MM.1S (cell line): ENCODE measurements at regions not wholly inside any gene's neighbourhood (a gene's known extent, or its start where the extent isn't known, plus 50 kb on each side); places are given as distances from the start of the nearest gene placed in this dataset.

ENCODE experiments used
- DNase-seq: peaks from one replicate; pipeline ENCODE4 v3.0.0-alpha.2; 2015
- H2AFZ ChIP-seq: fragments of 300-600 bp; sonication (generic); 2 replicates; pipeline ENCODE4 v1.6.0; 2016; ENCODE audit warnings: antibody characterized with exemption, low read length
- H3F3A ChIP-seq: fragments of 300-600 bp; sonication (generic); 2 replicates; pipeline ENCODE4 v1.6.1; 2016; ENCODE audit warnings: mild to moderate bottlenecking, antibody characterized with exemption, low read length, moderate library complexity, mixed read lengths; ENCODE audit not compliant: insufficient read depth
- H3K27ac ChIP-seq: fragments of 300-600 bp; sonication (generic); 2 replicates; pipeline ENCODE4 v1.5.1; 2016; ENCODE audit warnings: mild to moderate bottlenecking, low read length
- H3K27me3 ChIP-seq: fragments of 300-600 bp; sonication (generic); replicated peaks from 2 replicates; pipeline ENCODE4 v1.6.0; 2016; ENCODE audit warnings: low read length; ENCODE audit not compliant: insufficient read depth
- H3K36me3 ChIP-seq: fragments of 300-600 bp; sonication (generic); replicated peaks from 2 replicates; pipeline ENCODE4 v1.6.1; 2016; ENCODE audit warnings: mild to moderate bottlenecking, low read length, mixed read lengths; ENCODE audit not compliant: insufficient read depth
- H3K4me1 ChIP-seq: fragments of 300-600 bp; sonication (generic); 2 replicates; pipeline ENCODE4 v1.6.1; 2016; ENCODE audit warnings: low read length, mixed read lengths
- H3K4me2 ChIP-seq: fragments of 300-600 bp; sonication (generic); 2 replicates; pipeline ENCODE4 v1.6.0; 2016; ENCODE audit warnings: low read depth, low read length
- H3K4me3 ChIP-seq: fragments of 300-600 bp; sonication (generic); 2 replicates; pipeline ENCODE4 v1.5.1; 2016; ENCODE audit warnings: low read length, mixed read lengths
- H3K79me2 ChIP-seq: fragments of 300-600 bp; sonication (generic); 2 replicates; pipeline ENCODE4 v1.6.1; 2016; ENCODE audit warnings: mixed run types, low read length, mixed read lengths
- H3K9ac ChIP-seq: fragments of 300-600 bp; sonication (generic); 2 replicates; pipeline ENCODE4 v1.6.1; 2016; ENCODE audit warnings: low read length, mixed read lengths
- H3K9me2 ChIP-seq: fragments of 300-600 bp; sonication (generic); replicated peaks from 2 replicates; pipeline ENCODE4 v1.6.1; 2016; ENCODE audit warnings: mild to moderate bottlenecking, low read length, mixed read lengths; ENCODE audit not compliant: insufficient read depth
- H3K9me3 ChIP-seq: fragments of 300-600 bp; sonication (generic); replicated peaks from 2 replicates; pipeline ENCODE4 v1.6.1; 2016; ENCODE audit warnings: mild to moderate bottlenecking, low read length, mixed read lengths; ENCODE audit not compliant: insufficient read depth
- H4K20me1 ChIP-seq: fragments of 300-600 bp; sonication (generic); 2 replicates; pipeline ENCODE4 v1.6.1; 2016; ENCODE audit warnings: mild to moderate bottlenecking, low read length, moderate library complexity, mixed read lengths; ENCODE audit not compliant: insufficient read depth
- EZH2 ChIP-seq: fragments of 300-600 bp; sonication (generic); optimal IDR thresholded peaks from 2 replicates; pipeline ENCODE3; 2017; ENCODE audit warnings: low read depth, mild to moderate bottlenecking, antibody characterized with exemption, low read length, mixed read lengths
- EZH2phosphoT487 ChIP-seq: fragments of 300-600 bp; sonication (generic); IDR thresholded peaks from 2 replicates; pipeline ENCODE4 v1.6.1; 2018; ENCODE audit warnings: antibody characterized with exemption, low read length
- TF ChIP-seq, protein P1 (sequence below): fragments of 300-600 bp; sonication (generic); IDR thresholded peaks from 2 replicates; pipeline ENCODE4 v1.5.1; 2016; ENCODE audit warnings: antibody characterized with exemption, low read length, mixed read lengths

DNA sequence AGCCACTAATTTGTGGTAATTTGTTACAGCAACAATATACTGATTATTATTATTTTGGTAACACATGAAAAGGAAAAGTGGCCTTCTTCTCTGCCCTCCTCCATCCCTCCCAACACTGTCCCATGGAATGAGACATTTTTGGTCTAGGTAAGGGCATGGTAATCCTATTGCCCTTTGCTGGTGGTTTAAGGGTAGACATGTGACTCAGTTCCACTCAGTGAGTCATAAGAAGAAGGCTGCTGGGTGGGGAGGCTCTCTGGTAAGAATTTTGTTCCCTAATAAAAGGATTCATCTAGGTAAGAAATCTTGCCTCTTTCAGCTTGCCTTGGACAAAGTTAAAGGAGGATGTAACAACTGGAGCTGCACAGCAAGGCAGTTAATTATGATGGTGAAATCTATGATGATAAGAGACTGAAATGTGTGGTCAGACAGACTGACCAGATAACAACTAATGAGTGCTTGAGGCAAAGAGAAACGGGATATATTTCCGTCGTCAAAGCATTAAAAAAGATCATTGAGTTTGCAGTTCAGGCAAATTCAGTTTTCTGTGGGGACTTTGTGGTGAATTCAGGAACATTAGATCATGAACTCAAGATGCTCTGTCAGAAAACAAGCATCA lies 232.0 kb upstream of the KCNK2 start:
- H3K4me3 ChIP-seq: no peak overlapping the region
- no peak overlapping the region for H2AFZ ChIP-seq
- H3K27me3 ChIP-seq: no peaks in the 10 kb centered on the region
- no peaks in the 10 kb centered on the region for H4K20me1 ChIP-seq
- no peak overlapping the region for H3K4me2 ChIP-seq
- H3K27ac ChIP-seq: no peak overlapping the region
- H3K9me3 ChIP-seq: no peaks in the 10 kb centered on the region
- H3K9ac ChIP-seq: no peak overlapping the region
- H3K79me2 ChIP-seq: no peaks in the 10 kb centered on the region
- DNase-seq: no peak
- TF ChIP-seq EZH2 (no peak), EZH2phosphoT487 (no peak)
- TF ChIP-seq, protein P1, sequence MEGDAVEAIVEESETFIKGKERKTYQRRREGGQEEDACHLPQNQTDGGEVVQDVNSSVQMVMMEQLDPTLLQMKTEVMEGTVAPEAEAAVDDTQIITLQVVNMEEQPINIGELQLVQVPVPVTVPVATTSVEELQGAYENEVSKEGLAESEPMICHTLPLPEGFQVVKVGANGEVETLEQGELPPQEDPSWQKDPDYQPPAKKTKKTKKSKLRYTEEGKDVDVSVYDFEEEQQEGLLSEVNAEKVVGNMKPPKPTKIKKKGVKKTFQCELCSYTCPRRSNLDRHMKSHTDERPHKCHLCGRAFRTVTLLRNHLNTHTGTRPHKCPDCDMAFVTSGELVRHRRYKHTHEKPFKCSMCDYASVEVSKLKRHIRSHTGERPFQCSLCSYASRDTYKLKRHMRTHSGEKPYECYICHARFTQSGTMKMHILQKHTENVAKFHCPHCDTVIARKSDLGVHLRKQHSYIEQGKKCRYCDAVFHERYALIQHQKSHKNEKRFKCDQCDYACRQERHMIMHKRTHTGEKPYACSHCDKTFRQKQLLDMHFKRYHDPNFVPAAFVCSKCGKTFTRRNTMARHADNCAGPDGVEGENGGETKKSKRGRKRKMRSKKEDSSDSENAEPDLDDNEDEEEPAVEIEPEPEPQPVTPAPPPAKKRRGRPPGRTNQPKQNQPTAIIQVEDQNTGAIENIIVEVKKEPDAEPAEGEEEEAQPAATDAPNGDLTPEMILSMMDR: no peak
- H3K9me2 ChIP-seq: no peaks in the 10 kb centered on the region
- H3F3A ChIP-seq: no peaks in the 10 kb centered on the region
- H3K4me1 ChIP-seq: no peaks in the 10 kb centered on the region
- no peaks in the 10 kb centered on the region for H3K36me3 ChIP-seq

DNA sequence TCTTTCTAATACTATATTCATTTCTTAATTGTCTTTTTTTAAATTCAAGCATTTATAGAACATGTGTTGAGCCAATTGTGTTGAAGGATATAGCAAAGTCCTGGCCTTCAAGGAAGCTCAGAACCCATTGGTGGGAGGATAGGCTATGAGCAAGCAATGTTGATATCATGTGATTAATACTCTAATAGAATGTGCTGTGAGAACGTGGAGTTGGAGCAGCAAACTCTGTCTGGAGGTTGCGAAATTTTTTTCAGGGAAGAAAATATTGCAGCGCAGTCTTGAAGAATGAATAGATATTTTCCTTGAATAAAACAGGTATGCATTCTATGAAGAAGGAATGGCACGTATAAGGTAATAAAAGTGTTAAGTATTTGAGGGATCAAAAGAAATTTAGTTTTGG lies 229.2 kb upstream of the KCNK2 start:
- Histone ChIP-seq H3K9ac (no peak overlapping the region), H3K27ac (no peak overlapping the region), H3K79me2 (no peaks in the 10 kb centered on the region), H4K20me1 (no peaks in the 10 kb centered on the region), H3K36me3 (no peaks in the 10 kb centered on the region), H3K9me2 (no peaks in the 10 kb centered on the region), H2AFZ (no peak overlapping the region), H3K4me3 (no peak overlapping the region), H3K4me2 (no peak overlapping the region), H3K4me1 (no peaks in the 10 kb centered on the region), H3K27me3 (no peaks in the 10 kb centered on the region), H3K9me3 (no peaks in the 10 kb centered on the region), H3F3A (no peaks in the 10 kb centered on the region)
- DNase-seq: no peak
- no peak for TF ChIP-seq EZH2
- TF ChIP-seq, protein P1: no peak
- TF ChIP-seq EZH2phosphoT487: no peak

DNA sequence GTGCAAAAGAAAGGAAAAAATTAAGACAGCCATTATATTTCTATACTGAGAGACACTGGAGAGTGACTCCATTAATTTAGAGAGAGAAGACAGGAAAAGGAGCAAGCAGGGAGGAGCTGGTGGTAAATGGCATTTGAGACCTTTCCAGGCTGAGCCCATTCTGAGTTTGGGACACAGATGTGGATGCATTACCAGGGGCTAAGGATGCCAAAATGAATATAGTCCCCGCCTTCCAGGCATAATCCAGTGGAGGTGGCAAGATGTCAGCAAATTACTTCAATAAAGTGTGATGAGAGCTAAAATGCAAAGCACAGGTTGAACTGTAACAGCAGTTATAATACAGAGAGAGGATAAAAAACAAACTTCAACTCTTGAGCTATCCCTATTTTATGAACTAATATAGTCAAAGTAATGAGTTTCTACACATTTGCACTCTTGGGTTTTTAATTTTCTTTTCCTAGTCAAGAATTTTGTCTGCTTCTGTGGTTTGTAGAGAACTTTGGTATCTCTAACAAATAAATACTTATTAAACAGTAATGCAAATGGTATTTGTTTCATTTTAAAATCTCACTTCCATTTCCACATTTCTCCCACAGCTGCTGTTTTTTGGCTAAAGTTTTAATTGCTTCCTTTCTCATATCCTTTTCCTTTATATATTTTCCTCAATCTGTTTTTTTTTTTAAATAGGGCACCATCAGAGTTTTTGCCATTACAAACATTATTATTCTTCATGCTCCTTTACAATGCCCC lies 228.2 kb upstream of the KCNK2 start:
- no peaks in the 10 kb centered on the region for H3K9me2 ChIP-seq
- H3K36me3 ChIP-seq: no peaks in the 10 kb centered on the region
- no peak for DNase-seq
- H3K4me1 ChIP-seq: no peaks in the 10 kb centered on the region
- no peaks in the 10 kb centered on the region for H3K9me3 ChIP-seq
- no peak overlapping the region for H3K9ac ChIP-seq
- H3K4me2 ChIP-seq: no peak overlapping the region
- H3F3A ChIP-seq: no peaks in the 10 kb centered on the region
- H3K4me3 ChIP-seq: no peak overlapping the region
- no peak overlapping the region for H3K27ac ChIP-seq
- no peaks in the 10 kb centered on the region for H3K27me3 ChIP-seq
- H2AFZ ChIP-seq: no peak overlapping the region
- no peaks in the 10 kb centered on the region for H3K79me2 ChIP-seq
- TF ChIP-seq, protein P1: no peak
- no peaks in the 10 kb centered on the region for H4K20me1 ChIP-seq
